ENCODE measurements at regions not wholly inside any gene's neighbourhood (a gene's known extent, or its start where the extent isn't known, plus 50 kb on each side); places are given as distances from the start of the nearest gene placed in this dataset.

GRCh38 chr18:76554547-76555222 lies 59.6 kb upstream of the ZNF516 start:
- Histone ChIP-seq H3K27me3 (replicated peaks) (no peaks in the 10 kb centered on the region), H3K4me3 (ENCODE audit: low read depth, low read length) (no peak overlapping the region), H3K27ac (no peak overlapping the region), H3K36me3 (replicated peaks) (no peaks in the 10 kb centered on the region)
- no peak for DNase-seq
- TF ChIP-seq CTCF (IDR thresholded peaks at IDR 0.05; ENCODE audit: low read depth, low read length, missing control alignments): no peak
- in situ Hi-C loops (cut with HindIII; ENCODE audit: low pct_ligation_motif_present, low sequenced_read_pairs): no loop called here

GRCh38 chr18:76553715-76554546 lies 58.9 kb upstream of the ZNF516 start:
- TF ChIP-seq CTCF (IDR thresholded peaks at IDR 0.05; ENCODE audit: low read depth, low read length, missing control alignments): no peak
- DNase-seq: no peak

GRCh38 chr18:76548541-76548940 lies 53.5 kb upstream of the ZNF516 start:
- no peak for TF ChIP-seq CTCF (IDR thresholded peaks at IDR 0.05; ENCODE audit: low read depth, low read length, missing control alignments)
- Histone ChIP-seq H3K27ac (no peak overlapping the region), H3K4me3 (ENCODE audit: low read depth, low read length) (no peak overlapping the region), H3K36me3 (replicated peaks) (no peaks in the 10 kb centered on the region), H3K27me3 (replicated peaks) (no peaks in the 10 kb centered on the region)
- in situ Hi-C loops (cut with HindIII; ENCODE audit: low pct_ligation_motif_present, low sequenced_read_pairs): no loop called here
- no peak for DNase-seq

More at GRCh38 chr18:76553715-76554546, 58.9 kb upstream of the ZNF516 start:
- no peaks in the 10 kb centered on the region for H3K27me3 ChIP-seq (replicated peaks)
- no peaks in the 10 kb centered on the region for H3K36me3 ChIP-seq (replicated peaks)
- no peak overlapping the region for H3K4me3 ChIP-seq (ENCODE audit: low read depth, low read length)
- no peak overlapping the region for H3K27ac ChIP-seq
- in situ Hi-C loops (cut with HindIII; ENCODE audit: low pct_ligation_motif_present, low sequenced_read_pairs): no loop called here

GRCh38 chr18:76547296-76547695 lies 52.3 kb upstream of the ZNF516 start:
- DNase-seq: no peak
- TF ChIP-seq CTCF (IDR thresholded peaks at IDR 0.05; ENCODE audit: low read depth, low read length, missing control alignments): no peak
- Histone ChIP-seq H3K27me3 (replicated peaks) (no peaks in the 10 kb centered on the region), H3K4me3 (ENCODE audit: low read depth, low read length) (no peak overlapping the region), H3K27ac (no peak overlapping the region), H3K36me3 (replicated peaks) (no peaks in the 10 kb centered on the region)
- in situ Hi-C loops (cut with HindIII; ENCODE audit: low pct_ligation_motif_present, low sequenced_read_pairs): no loop called here

GRCh38 chr18:76546436-76546835 lies 51.4 kb upstream of the ZNF516 start:
- in situ Hi-C loops (cut with HindIII; ENCODE audit: low pct_ligation_motif_present, low sequenced_read_pairs): no loop called here
- Histone ChIP-seq H3K27me3 (replicated peaks) (no peaks in the 10 kb centered on the region), H3K27ac (no peak overlapping the region), H3K36me3 (replicated peaks) (no peaks in the 10 kb centered on the region), H3K4me3 (ENCODE audit: low read depth, low read length) (no peak overlapping the region)
- DNase-seq: no peak
- no peak for TF ChIP-seq CTCF (IDR thresholded peaks at IDR 0.05; ENCODE audit: low read depth, low read length, missing control alignments)
